ENCODE measurements at regions not wholly inside any gene's neighbourhood (a gene's known extent, or its start where the extent isn't known, plus 50 kb on each side); places are given as distances from the start of the nearest gene placed in this dataset.

- no peak for DNase-seq (ENCODE audit: low read depth in 4 of 4, low spot score in 2 of 4)
Observed at GRCh38 chr9:11833056-11833455, 860.1 kb upstream of the TYRP1 start.

DNA sequence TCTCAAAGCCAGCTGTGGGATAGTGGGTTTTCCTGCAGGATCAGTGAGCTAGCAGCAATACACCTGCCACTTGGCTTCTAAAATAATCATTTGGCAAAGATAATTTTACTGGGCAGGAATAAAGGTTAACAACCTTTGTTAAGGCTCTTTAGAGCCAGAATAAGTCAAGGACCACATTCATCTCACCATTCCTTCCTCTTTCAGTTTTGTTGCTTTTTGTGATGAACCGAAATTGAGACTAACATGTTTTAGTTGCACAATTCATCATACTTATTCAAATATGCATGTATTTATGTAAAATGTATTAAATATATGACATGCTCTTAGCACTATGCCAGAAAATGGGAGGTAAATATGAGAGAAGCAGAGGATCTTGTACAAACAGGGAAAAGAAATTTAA is 824.4 kb upstream of the TYRP1 start:
- DNase-seq (ENCODE audit: low read depth in 4 of 4, low spot score in 2 of 4): no peak

DNA sequence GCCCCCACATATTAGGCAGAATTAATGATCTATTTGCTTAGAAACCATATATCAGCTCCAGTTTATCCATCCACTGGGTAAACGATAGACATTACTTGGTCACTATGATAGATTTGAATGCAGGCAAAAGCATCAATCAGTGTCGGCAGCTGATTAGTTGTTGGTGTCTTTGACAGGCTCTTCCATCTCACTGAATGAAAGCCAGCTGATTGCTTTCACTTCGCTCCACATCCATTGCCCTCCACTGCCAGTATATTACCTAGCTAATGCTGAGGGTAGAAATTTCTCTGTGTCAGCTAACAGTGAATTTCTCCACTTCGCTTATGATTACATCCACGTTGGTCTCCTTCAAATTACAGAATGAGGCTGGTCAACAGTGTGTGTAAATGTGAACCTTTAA is 821.3 kb upstream of the TYRP1 start:
- DNase-seq (ENCODE audit: low read depth in 4 of 4, low spot score in 2 of 4): no peak

DNA sequence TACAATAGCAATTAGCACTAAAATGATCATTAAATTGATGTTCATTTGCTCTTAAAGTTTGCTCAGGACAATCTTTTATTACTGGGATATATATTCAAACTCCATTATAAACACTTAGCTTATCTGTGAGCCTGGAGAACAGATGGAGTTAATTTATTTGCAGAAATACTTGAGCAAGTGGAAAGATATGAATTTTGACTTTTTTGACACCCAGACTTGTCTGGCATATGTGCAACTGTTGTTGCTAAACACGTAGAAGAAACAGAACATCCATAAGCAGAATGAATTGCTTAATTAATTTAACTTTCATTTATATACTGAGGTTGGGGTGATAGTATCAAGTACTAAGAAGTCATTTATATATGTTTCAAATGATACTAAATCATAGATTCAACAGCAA is 820.7 kb upstream of the TYRP1 start:
- DNase-seq (ENCODE audit: low read depth in 4 of 4, low spot score in 2 of 4): no peak

DNA sequence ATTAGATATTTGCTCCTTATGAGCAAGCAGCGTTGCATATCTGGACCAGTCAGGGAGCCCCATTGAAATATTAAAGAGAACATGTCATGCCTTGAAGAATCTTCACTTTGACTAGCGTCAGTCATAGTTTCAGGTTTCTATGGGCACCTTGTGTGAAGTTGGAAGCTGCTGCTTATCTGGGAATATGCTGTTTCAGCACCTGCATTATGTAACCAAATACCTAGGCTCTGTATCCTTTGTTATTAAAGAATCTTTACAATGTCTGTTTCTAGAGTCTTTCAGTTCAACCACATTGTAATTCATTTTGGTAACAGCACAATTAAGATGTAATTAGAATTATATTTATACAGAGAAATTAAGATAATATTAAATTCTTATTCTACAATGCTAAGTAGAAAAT is 818.8 kb upstream of the TYRP1 start:
- no peak for DNase-seq (ENCODE audit: low read depth in 4 of 4, low spot score in 2 of 4)

- DNase-seq (ENCODE audit: low read depth in 4 of 4, low spot score in 2 of 4): no peak
Observed at GRCh38 chr9:11892401-11892800, 800.8 kb upstream of the TYRP1 start.

- DNase-seq (ENCODE audit: low read depth in 4 of 4, low spot score in 2 of 4): no peak
Observed at GRCh38 chr9:11893331-11893730, 799.9 kb upstream of the TYRP1 start.

DNA sequence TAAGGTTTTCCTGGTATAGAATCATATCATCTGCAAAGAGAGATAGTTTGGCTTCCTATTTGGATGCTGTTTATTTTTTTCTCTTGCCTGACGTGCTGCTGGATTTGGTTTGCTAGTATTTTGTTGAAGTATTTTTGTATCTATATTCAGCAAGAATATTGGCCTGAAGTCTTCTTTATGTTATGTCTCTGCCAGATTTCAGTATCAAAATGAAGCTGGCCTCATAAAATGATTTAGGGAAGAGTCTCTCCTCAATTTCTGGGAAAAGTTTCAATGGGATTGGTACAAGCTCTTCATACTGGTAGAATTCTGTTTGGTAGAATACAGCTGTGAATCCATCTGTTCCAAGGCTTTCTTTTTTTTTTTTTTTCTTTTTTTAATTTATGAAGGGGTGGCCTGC is 799.0 kb upstream of the TYRP1 start:
- DNase-seq (ENCODE audit: low read depth in 4 of 4, low spot score in 2 of 4): no peak

DNA sequence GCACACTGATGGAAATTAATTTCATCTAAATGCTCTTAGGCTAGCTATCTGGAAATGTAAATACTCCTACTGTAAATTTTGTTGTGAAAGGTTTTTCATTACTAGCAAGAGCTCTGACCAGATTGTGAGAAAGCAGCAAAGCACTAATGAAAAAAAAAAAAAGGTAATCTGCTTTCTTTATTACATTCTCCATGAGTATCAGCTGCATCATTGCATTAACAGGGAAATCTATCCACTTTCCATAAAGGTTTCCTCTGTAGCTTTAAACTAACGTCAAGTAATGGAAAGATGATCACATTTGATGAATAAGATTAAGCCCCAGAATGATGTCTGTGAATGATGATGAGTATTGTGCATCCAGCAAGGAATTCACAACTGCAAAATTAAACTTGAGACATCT is 790.6 kb upstream of the TYRP1 start:
- no peak for DNase-seq (ENCODE audit: low read depth in 4 of 4, low spot score in 2 of 4)

DNA sequence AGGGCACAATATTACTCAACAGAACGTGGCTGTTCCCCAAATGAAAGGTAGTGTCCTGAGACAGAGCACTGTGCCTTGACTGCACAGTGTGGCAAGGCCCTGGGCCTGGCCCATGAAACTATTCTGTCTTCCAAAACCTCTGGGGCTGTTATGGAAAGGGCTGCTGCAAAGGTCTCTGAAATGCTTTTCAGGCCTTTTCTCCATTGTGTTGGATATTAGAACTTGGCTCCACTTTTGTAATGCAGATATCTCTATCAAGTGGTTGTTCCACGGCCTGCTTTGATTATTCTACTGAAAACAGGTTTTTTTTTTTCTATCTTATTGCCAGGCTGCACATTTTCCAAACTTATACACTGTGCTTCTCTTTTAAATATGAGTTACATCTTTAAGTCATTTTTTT is 777.5 kb upstream of the TYRP1 start:
- no peak for DNase-seq (ENCODE audit: low read depth in 4 of 4, low spot score in 2 of 4)

DNA sequence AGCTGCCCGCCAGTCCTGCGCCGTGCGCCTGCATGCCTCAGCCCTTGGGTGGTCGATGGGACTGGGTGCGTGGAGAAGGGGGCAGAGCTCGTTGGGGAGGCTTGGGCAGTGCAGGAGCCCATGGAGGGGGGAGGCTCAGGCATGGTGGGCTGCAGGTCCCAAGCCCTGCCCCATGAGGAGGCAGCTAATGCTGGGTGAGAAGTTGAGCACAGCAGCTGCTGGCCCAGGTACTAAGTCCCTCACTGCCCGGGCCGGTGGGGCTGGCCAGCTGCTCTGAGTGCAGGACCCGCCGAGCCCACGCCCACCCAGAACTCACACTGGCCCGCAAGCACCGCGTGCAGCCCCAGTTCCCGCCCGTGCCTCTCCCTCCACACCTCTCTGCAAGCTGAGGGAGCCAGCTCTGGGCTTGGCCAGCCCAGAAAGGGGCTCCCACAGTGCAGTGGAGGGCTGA is 764.3 kb upstream of the TYRP1 start:
- DNase-seq (ENCODE audit: low read depth in 4 of 4, low spot score in 2 of 4): no peak

DNA sequence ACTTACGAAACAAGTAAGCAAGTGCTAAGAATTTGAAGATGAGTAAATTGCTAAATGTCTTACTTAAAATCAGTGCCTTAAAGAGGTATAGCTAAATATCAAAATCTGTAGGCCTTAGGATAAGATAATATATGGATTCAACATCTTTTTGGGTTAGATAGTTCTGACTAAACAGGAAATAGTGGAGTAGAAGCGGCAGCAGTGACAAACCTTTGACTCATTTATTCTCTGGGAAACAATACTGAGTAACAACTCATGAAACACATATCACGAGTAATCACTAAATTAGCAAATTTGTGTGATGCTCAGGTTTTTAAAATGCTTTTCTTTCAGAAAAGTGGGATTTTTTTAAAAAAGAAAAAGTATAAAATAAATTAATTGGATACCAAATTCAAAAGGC is 762.1 kb upstream of the TYRP1 start:
- no peak for DNase-seq (ENCODE audit: low read depth in 4 of 4, low spot score in 2 of 4)

DNA sequence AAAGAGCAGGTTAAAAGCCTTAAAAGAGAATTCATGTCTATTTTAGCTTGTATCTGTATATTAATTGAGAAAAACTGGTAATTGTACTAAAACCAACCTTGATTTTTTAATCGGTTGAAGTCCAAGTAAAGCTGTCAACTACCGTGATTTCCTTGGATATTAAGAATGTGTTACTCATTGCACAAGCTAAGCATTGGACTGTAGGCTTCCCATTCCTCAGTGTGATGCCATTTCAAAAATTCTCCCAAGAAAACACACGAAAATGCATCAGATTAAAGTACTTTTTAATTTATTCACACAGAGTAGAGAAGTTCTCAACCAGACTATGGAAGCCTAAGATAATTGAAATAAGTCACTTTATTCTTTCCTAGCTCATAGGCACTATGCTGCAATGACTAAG is 761.4 kb upstream of the TYRP1 start:
- no peak for DNase-seq (ENCODE audit: low read depth in 4 of 4, low spot score in 2 of 4)

GRCh38 chr9:11933926-11934325 is 759.3 kb upstream of the TYRP1 start:
- DNase-seq (ENCODE audit: low read depth in 4 of 4, low spot score in 2 of 4): no peak

DNA sequence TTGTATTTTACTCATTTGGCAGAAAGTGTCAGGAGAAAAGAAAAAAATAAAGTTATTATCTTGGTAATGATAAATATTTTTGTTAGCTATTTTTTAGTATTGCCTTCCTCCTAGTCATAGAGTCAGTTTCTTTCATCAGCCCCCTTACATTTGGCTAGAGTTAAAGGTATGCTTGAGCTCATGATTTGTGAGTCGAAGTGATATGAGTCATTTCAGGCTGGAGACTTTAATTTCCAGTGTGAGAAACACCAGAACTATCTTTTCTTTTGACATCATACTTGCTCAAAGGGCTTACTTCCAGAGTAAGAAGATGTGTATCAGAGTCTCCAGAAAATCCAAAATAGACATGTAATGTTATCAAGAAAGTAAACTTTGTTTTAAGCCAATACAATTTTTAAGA is 746.7 kb upstream of the TYRP1 start:
- DNase-seq (ENCODE audit: low read depth in 4 of 4, low spot score in 2 of 4): no peak

DNA sequence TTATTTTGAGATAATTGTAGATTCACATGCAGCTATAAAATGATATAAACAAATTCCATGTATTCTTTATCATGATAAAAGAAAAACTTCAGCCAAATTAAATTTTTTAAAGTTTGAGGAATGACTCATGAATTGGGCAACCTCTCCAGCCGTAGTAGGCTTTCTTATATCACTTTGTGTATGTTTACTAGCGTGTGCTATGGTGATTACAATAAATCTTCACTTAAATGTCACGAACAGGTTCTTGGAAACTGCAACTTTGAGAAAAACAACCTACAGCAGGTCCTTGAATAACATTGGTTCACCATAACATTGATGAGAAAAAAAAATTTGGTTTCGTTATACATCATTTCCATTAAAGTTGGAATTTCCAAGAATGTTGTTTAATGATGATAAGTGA is 730.9 kb upstream of the TYRP1 start:
- DNase-seq (ENCODE audit: low read depth in 4 of 4, low spot score in 2 of 4): no peak

DNA sequence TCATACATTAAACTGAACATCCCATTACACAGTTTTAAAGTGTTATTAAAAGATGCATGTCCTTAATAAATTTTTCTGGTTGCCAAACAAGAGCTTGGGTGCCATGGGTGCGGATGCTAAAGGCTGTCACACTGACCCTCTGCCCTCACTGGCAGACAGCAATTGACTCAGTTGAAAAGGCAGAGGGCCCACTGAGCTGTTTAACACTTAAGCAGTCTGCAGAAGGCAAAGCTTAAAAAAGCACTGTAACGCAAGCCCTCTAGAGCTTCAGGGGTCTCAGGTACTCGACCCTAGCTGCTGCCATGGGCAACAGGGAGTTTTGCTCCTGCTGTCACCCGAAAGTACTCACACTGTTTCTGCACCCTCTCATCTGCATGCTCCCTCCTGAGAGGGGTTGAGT is 726.4 kb upstream of the TYRP1 start:
- no peak for DNase-seq (ENCODE audit: low read depth in 4 of 4, low spot score in 2 of 4)

GRCh38 chr9:11968631-11969030 is 724.6 kb upstream of the TYRP1 start:
- DNase-seq (ENCODE audit: low read depth in 4 of 4, low spot score in 2 of 4): no peak

- no peak for DNase-seq (ENCODE audit: low read depth in 4 of 4, low spot score in 2 of 4)
Observed at GRCh38 chr9:11973011-11973410, 720.2 kb upstream of the TYRP1 start.

DNA sequence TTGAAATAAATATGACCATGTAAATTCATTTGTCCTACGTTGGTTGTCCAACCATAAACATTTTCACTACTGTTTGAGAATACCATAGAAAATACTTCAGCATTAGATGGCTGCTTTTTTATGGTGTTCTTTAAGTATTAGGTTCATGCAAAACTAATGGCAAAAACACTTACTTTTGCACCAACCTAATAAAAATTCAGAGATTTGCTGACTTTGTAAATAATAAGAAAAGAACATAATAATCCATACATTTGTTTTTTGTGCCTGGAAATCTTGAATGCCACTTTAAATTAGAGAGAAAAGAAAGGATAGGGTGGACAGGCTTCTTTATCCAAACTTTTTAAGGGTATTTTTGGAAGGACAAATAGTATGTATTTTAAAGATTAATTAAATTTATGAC is 719.7 kb upstream of the TYRP1 start:
- DNase-seq (ENCODE audit: low read depth in 4 of 4, low spot score in 2 of 4): no peak

DNA sequence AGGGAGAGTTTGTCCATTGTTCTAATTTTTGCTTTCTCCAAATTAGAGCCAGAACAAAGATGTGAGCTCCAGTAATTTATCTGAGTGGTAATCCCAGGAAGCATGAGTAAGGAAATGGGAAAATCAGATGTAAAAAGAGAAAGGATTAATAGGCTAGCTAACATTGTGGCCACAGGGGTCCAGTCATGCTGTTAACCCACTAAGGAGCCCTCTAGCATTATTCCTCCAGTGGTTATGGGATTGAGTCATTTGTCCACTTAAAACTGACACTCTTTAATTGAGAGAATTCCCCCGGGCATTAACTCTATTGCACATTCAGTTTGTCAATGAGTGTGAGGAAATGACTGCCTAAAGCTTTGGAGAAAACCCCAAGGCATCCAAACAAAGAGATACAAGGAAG is 700.3 kb upstream of the TYRP1 start:
- no peak for DNase-seq (ENCODE audit: low read depth in 4 of 4, low spot score in 2 of 4)

DNA sequence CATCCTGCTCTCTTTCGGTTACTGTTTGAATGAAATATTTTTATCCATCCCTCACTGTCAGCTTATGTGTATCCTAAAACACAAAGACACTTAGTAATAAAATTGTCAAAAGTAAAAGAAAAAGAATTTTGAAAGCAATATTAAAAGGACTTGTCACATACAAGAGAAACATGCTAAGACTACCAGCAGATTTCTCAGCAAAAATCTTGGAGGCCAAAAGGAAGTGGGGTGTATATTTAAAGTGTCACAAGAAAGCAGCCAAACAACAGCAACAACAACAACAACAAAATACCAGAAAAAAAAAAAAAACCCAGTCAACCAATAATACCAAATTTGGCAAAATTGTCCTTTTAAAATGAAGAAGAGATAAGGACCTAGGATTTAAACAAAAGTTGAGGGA is 678.7 kb upstream of the TYRP1 start:
- DNase-seq (ENCODE audit: low read depth in 4 of 4, low spot score in 2 of 4): no peak

GRCh38 chr9:12054235-12054634 is 639.0 kb upstream of the TYRP1 start:
- DNase-seq (ENCODE audit: low read depth in 4 of 4, low spot score in 2 of 4): no peak

DNA sequence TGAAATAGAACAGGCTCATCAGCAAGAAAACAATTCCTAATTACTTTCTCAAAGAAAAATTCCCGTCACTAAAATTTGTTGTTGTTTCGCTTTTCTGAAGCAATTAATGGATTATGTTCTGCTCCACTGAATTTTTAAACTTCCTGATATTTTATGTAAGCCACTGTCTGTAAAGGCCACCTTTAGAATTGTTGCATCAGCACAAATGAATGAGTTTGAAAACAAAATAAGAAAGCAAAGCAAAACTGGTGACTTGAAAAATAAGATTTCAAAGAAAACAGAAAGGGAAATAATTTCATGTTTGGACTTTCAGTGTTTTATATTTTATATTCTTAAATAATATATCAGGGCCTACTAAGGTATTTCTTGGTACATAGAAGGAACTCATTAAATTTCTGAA is 636.3 kb upstream of the TYRP1 start:
- DNase-seq (ENCODE audit: low read depth in 4 of 4, low spot score in 2 of 4): no peak
